ENCODE measurements at regions not wholly inside any gene's neighbourhood (a gene's known extent, or its start where the extent isn't known, plus 50 kb on each side); places are given as distances from the start of the nearest gene placed in this dataset.

- H3K27ac ChIP-seq, result no peak overlapping the region
- no peak overlapping the region for H3K4me3 ChIP-seq
- intact Hi-C loops (cut with DNase I), result no loop called here
- no peaks in the 10 kb centered on the region for H3K4me1 ChIP-seq
- no peak for TF ChIP-seq CTCF (IDR thresholded peaks at IDR 0.05)
- ATAC-seq, result no peak
- H3K9me3 ChIP-seq, result no peaks in the 10 kb centered on the region
- peaks cover 6% of the 10 kb centered on the region for H3K27me3 ChIP-seq (ENCODE audit: low read depth)
- DNase-seq, result no peak
- H3K36me3 ChIP-seq, result no peaks in the 10 kb centered on the region
These were observed 72.2 kb upstream of the ADPGK start for GRCh38 chr15:72855791-72856190.

- intact Hi-C loops (cut with DNase I), result no loop called here
- DNase-seq (no peak), ATAC-seq (no peak)
- TF ChIP-seq CTCF (IDR thresholded peaks at IDR 0.05), result no peak
- H3K4me1 ChIP-seq, result no peaks in the 10 kb centered on the region
- no peaks in the 10 kb centered on the region for H3K36me3 ChIP-seq
- no peaks in the 10 kb centered on the region for H3K9me3 ChIP-seq
- H3K27ac ChIP-seq, result no peak overlapping the region
- H3K4me3 ChIP-seq, result no peak overlapping the region
- H3K27me3 ChIP-seq (ENCODE audit: low read depth), result peaks cover 20% of the 10 kb centered on the region
These were observed 68.7 kb upstream of the ADPGK start for GRCh38 chr15:72852273-72852672.

GRCh38 chr15:72851586-72851985 lies 68.0 kb upstream of the ADPGK start:
- Histone ChIP-seq H3K27ac (no peak overlapping the region), H3K9me3 (no peaks in the 10 kb centered on the region), H3K4me1 (no peaks in the 10 kb centered on the region), H3K27me3 (ENCODE audit: low read depth) (peaks cover 20% of the 10 kb centered on the region), H3K36me3 (no peaks in the 10 kb centered on the region), H3K4me3 (no peak overlapping the region)
- intact Hi-C loops (cut with DNase I), result no loop called here
- no peak for DNase-seq
- ATAC-seq, result no peak
- TF ChIP-seq CTCF (IDR thresholded peaks at IDR 0.05), result no peak

GRCh38 chr15:72850833-72851232 lies 67.3 kb upstream of the ADPGK start:
- no peak overlapping the region for H3K27ac ChIP-seq
- no peaks in the 10 kb centered on the region for H3K9me3 ChIP-seq
- no peak for ATAC-seq
- H3K4me3 ChIP-seq, result no peak overlapping the region
- H3K36me3 ChIP-seq, result no peaks in the 10 kb centered on the region
- intact Hi-C loops (cut with DNase I), result no loop called here
- no peak for DNase-seq
- H3K4me1 ChIP-seq, result no peaks in the 10 kb centered on the region
- no peak for TF ChIP-seq CTCF (IDR thresholded peaks at IDR 0.05)
- peaks cover 20% of the 10 kb centered on the region for H3K27me3 ChIP-seq (ENCODE audit: low read depth)

GRCh38 chr15:72847806-72848205 lies 64.2 kb upstream of the ADPGK start:
- no peak overlapping the region for H3K27ac ChIP-seq
- intact Hi-C loops (cut with DNase I), result no loop called here
- ATAC-seq, result no peak
- TF ChIP-seq CTCF (IDR thresholded peaks at IDR 0.05), result no peak
- peaks cover 14% of the 10 kb centered on the region for H3K27me3 ChIP-seq (ENCODE audit: low read depth)
- no peaks in the 10 kb centered on the region for H3K36me3 ChIP-seq
- no peaks in the 10 kb centered on the region for H3K9me3 ChIP-seq
- H3K4me1 ChIP-seq, result no peaks in the 10 kb centered on the region
- no peak overlapping the region for H3K4me3 ChIP-seq
- DNase-seq, result no peak

GRCh38 chr15:72847033-72847432 lies 63.5 kb upstream of the ADPGK start:
- Histone ChIP-seq H3K9me3 (no peaks in the 10 kb centered on the region), H3K27me3 (ENCODE audit: low read depth) (peaks cover 14% of the 10 kb centered on the region), H3K27ac (no peak overlapping the region), H3K4me3 (no peak overlapping the region), H3K36me3 (no peaks in the 10 kb centered on the region), H3K4me1 (no peaks in the 10 kb centered on the region)
- intact Hi-C loops (cut with DNase I), result no loop called here
- no peak for DNase-seq
- no peak for ATAC-seq
- no peak for TF ChIP-seq CTCF (IDR thresholded peaks at IDR 0.05)
